H1 (cell line): ENCODE measurements at regions not wholly inside any gene's neighbourhood (a gene's known extent, or its start where the extent isn't known, plus 50 kb on each side); places are given as distances from the start of the nearest gene placed in this dataset.

Source experiments
- CTCF ChIA-PET: fragments of 300-600 bp; sonication (Branson Sonifier 250); formaldehyde crosslinking; loops from one replicate; lab custom pipeline; 2021; ENCODE audit not compliant: partially characterized antibody; lab: Charles Lee
- POLR2A ChIA-PET: fragments of 300-600 bp; sonication (Branson Sonifier 250); formaldehyde crosslinking; loops from one replicate; lab custom pipeline; 2021; ENCODE audit warnings: inconsistent platforms; ENCODE audit not compliant: partially characterized antibody; lab: Charles Lee
- DNase-seq, 2 experiments: peaks; one replicate each; pipeline versions ENCODE4 v3.0.0 to v3.0.0-alpha.2; 2010 to 2022; ENCODE audit warnings: low spot score in 2 of 2, low read depth in 1 of 2, mixed read lengths in 1 of 2
- FAIRE-seq: peaks from 2 replicates; lab custom pipeline; 2011; peaks lifted over from hg19 to GRCh38; lab: Jason Lieb, UNC
- H2AFZ ChIP-seq: 2 replicates; pipeline ENCODE4 v1.8.1; 2012; ENCODE audit warnings: low read length, inconsistent platforms
- H2AK5ac ChIP-seq: 2 replicates; pipeline ENCODE4 v1.6.1; 2013; ENCODE audit warnings: low read depth, low read length
- H2BK120ac ChIP-seq: replicated peaks from 2 replicates; pipeline ENCODE3; 2013; ENCODE audit warnings: low read depth, low read length, inconsistent platforms
- H2BK12ac ChIP-seq: 2 replicates; pipeline ENCODE4 v1.6.1; 2013; ENCODE audit warnings: low read depth, low read length
- H2BK15ac ChIP-seq: 2 replicates; pipeline ENCODE4 v1.6.1; 2013; ENCODE audit warnings: low read length
- H2BK20ac ChIP-seq: 2 replicates; pipeline ENCODE4 v1.6.1; 2013; ENCODE audit warnings: low read length
- H2BK5ac ChIP-seq: 2 replicates; pipeline ENCODE4 v1.6.1; 2013; ENCODE audit warnings: low read depth, low read length
- H3K14ac ChIP-seq: 2 replicates; pipeline ENCODE4 v1.6.1; 2013; ENCODE audit warnings: inconsistent platforms; ENCODE audit not compliant: insufficient read length
- H3K18ac ChIP-seq: 2 replicates; pipeline ENCODE4 v1.6.1; 2013; ENCODE audit warnings: low read length; ENCODE audit errors: extremely low read depth
- H3K23ac ChIP-seq: 2 replicates; pipeline ENCODE4 v1.6.1; 2013; ENCODE audit warnings: inconsistent platforms; ENCODE audit not compliant: insufficient read length
- H3K23me2 ChIP-seq: 2 replicates; pipeline ENCODE4 v1.6.1; 2013; ENCODE audit warnings: low read depth, low read length
- H3K27ac ChIP-seq: 2 replicates; pipeline ENCODE4 v1.6.1; 2011; ENCODE audit warnings: low read depth, low read length, inconsistent platforms
- H3K27me3 ChIP-seq, 4 experiments: replicated peaks in 1 of 4; 1 replicate in 1 of 4; 2 replicates in 3 of 4; pipeline versions ENCODE4 v1.6.1 to v1.8.1; 2011 to 2013; ENCODE audit warnings: low read length in 3 of 4, mild to moderate bottlenecking in 3 of 4, inconsistent platforms in 2 of 4, mixed read lengths in 2 of 4, moderate library complexity in 1 of 4; ENCODE audit not compliant: control insufficient read depth in 3 of 4, insufficient read depth in 3 of 4; ENCODE audit errors: extremely low read depth in 1 of 4
- H3K36me3 ChIP-seq, 4 experiments: 2 replicates each; pipeline versions ENCODE4 v1.6.1 to v1.8.1; 2011 to 2013; ENCODE audit warnings: mild to moderate bottlenecking in 4 of 4, low read length in 3 of 4, moderate library complexity in 2 of 4, control low read depth in 1 of 4, inconsistent platforms in 1 of 4; ENCODE audit not compliant: insufficient read depth in 4 of 4, control insufficient read depth in 2 of 4
- H3K4ac ChIP-seq: replicated peaks from 2 replicates; pipeline ENCODE3; 2013; ENCODE audit warnings: low read length, low read depth, mixed read lengths, inconsistent platforms; ENCODE audit not compliant: insufficient read length
- H3K4me1 ChIP-seq, 4 experiments: replicated peaks in 1 of 4; 1 replicate in 1 of 4; 2 replicates in 3 of 4; pipeline versions ENCODE4 v1.6.1 to v1.8.1; 2011 to 2013; ENCODE audit warnings: low read length in 3 of 4, inconsistent platforms in 2 of 4, mixed read lengths in 1 of 4; ENCODE audit not compliant: insufficient read depth in 4 of 4, control insufficient read depth in 3 of 4
- H3K4me2 ChIP-seq, 2 experiments: 2 replicates each; pipeline versions ENCODE4 v1.6.1 to v1.8.1; 2011 to 2013; ENCODE audit warnings: low read depth in 2 of 2, low read length in 2 of 2, control low read depth in 1 of 2, inconsistent platforms in 1 of 2, mild to moderate bottlenecking in 1 of 2; ENCODE audit not compliant: insufficient read depth in 1 of 2
- H3K4me3 ChIP-seq, 4 experiments: fragments of 200-600, 300-600 bp in 1 of 4; sonication (generic), shearing (Covaris generic), sonication (Bioruptor Twin) in 1 of 4; 2 replicates each; pipeline versions ENCODE4 v1.5.1 to v1.8.1; 2011 to 2016; ENCODE audit warnings: low read length in 4 of 4, low read depth in 3 of 4, control low read depth in 2 of 4, inconsistent platforms in 2 of 4, mild to moderate bottlenecking in 2 of 4, mixed read lengths in 1 of 4, moderate library complexity in 1 of 4; ENCODE audit not compliant: insufficient read depth in 2 of 4; ENCODE audit errors: extremely low read depth in 1 of 4
- H3K56ac ChIP-seq: replicated peaks from 2 replicates; pipeline ENCODE3; 2013; ENCODE audit warnings: low read depth, mild to moderate bottlenecking, mixed read lengths, low read length, inconsistent platforms; ENCODE audit not compliant: insufficient read length
- H3K79me1 ChIP-seq: 2 replicates; pipeline ENCODE4 v1.6.1; 2013; ENCODE audit warnings: low read depth, low read length, control low read depth
- H3K79me2 ChIP-seq, 2 experiments: 2 replicates each; pipeline versions ENCODE4 v1.6.1 to v1.8.1; 2012 to 2013; ENCODE audit warnings: low read length in 2 of 2, mild to moderate bottlenecking in 2 of 2, inconsistent platforms in 1 of 2; ENCODE audit not compliant: insufficient read depth in 2 of 2, control insufficient read depth in 1 of 2
- H3K9ac ChIP-seq, 4 experiments: replicated peaks in 1 of 4; 1 replicate in 1 of 4; 2 replicates in 3 of 4; pipeline versions ENCODE4 v1.6.1 to v1.8.1; 2011 to 2013; ENCODE audit warnings: low read depth in 3 of 4, low read length in 3 of 4, control low read depth in 2 of 4, mild to moderate bottlenecking in 2 of 4, moderate library complexity in 2 of 4, inconsistent platforms in 1 of 4; ENCODE audit errors: extremely low read depth in 1 of 4
- H3K9me3 ChIP-seq, 2 experiments: 2 replicates each; pipeline versions ENCODE4 v1.6.1 to v1.8.1; 2012 to 2013; ENCODE audit warnings: mild to moderate bottlenecking in 2 of 2, moderate library complexity in 2 of 2, control low read depth in 1 of 2, inconsistent platforms in 1 of 2, low read depth in 1 of 2, low read length in 1 of 2, mixed read lengths in 1 of 2; ENCODE audit not compliant: insufficient read depth in 2 of 2
- H4K20me1 ChIP-seq, 2 experiments: replicated peaks in 1 of 2; 2 replicates each; pipeline versions ENCODE3 to v1.8.1; 2011 to 2013; ENCODE audit warnings: inconsistent platforms in 2 of 2, low read length in 2 of 2, mild to moderate bottlenecking in 1 of 2; ENCODE audit not compliant: insufficient read depth in 2 of 2, control insufficient read depth in 1 of 2
- H4K5ac ChIP-seq: 2 replicates; pipeline ENCODE4 v1.6.1; 2013; ENCODE audit warnings: low read length, low read depth, mixed read lengths, inconsistent platforms; ENCODE audit not compliant: insufficient read length
- H4K8ac ChIP-seq: 2 replicates; pipeline ENCODE4 v1.8.0; 2013; ENCODE audit warnings: mild to moderate bottlenecking, moderate library complexity, low read length, inconsistent platforms; ENCODE audit not compliant: insufficient read depth; ENCODE audit errors: extremely low read depth
- H4K91ac ChIP-seq: replicated peaks from 2 replicates; pipeline ENCODE3; 2013; ENCODE audit warnings: low read length, mixed read lengths, inconsistent platforms; ENCODE audit not compliant: insufficient read length
- BACH1 ChIP-seq: IDR thresholded peaks from 2 replicates; pipeline ENCODE4 v1.6.1; 2012; ENCODE audit warnings: low read length, improper control_type of control experiment
- CBX8 ChIP-seq: fragments of 300-800, 300-1000 bp; sonication (generic); IDR thresholded peaks from 2 replicates; pipeline ENCODE4 v1.7.1; 2016; ENCODE audit warnings: low read depth, low read length, borderline replicate concordance
- EZH2 ChIP-seq: fragments of 200-600 bp; sonication (generic); IDR thresholded peaks from 2 replicates; pipeline ENCODE4 v1.7.1; 2012; ENCODE audit warnings: low read depth, mild to moderate bottlenecking, moderate library complexity, low read length, inconsistent platforms; ENCODE audit not compliant: severe bottlenecking
- HDAC2 ChIP-seq, 2 experiments: fragments of 300-600 bp in 1 of 2; sonication (generic) in 1 of 2; IDR thresholded peaks; 2 replicates each; pipeline ENCODE4 v1.6.1; 2011 to 2012; ENCODE audit warnings: low read depth in 2 of 2, low read length in 2 of 2, mild to moderate bottlenecking in 2 of 2, moderate library complexity in 2 of 2, borderline replicate concordance in 1 of 2, inconsistent platforms in 1 of 2
- JUND ChIP-seq: IDR thresholded peaks from 2 replicates; pipeline ENCODE4 v1.6.1; 2011; ENCODE audit warnings: mild to moderate bottlenecking, improper control_type of control experiment, low read length
- KDM5A ChIP-seq: fragments of 200-600 bp; IDR thresholded peaks from 2 replicates; pipeline ENCODE4 v1.7.1; 2012; ENCODE audit warnings: mild to moderate bottlenecking, low read length, inconsistent platforms, mixed read lengths
- POLR2A ChIP-seq, 2 experiments: IDR thresholded peaks; 1 replicate in 1 of 2; 2 replicates in 1 of 2; pipeline ENCODE4 v1.6.1; 2011; ENCODE audit warnings: low read depth in 2 of 2, low read length in 2 of 2, mild to moderate bottlenecking in 2 of 2; ENCODE audit errors: control extremely low read depth in 1 of 2
- RNF2 ChIP-seq: fragments of 200-900, 300-1000 bp; sonication (generic); IDR thresholded peaks from 2 replicates; pipeline ENCODE4 v1.7.1; 2016; ENCODE audit warnings: borderline replicate concordance, low read depth, mild to moderate bottlenecking, antibody characterized with exemption, low read length; ENCODE audit not compliant: poor library complexity, severe bottlenecking; ENCODE audit errors: missing control alignments
- SP2 ChIP-seq: IDR thresholded peaks from 2 replicates; pipeline ENCODE4 v1.6.1; 2012; ENCODE audit warnings: mild to moderate bottlenecking, low read length, inconsistent platforms
- SUZ12 ChIP-seq: fragments of 200-600 bp; sonication (generic); IDR thresholded peaks from 2 replicates; pipeline ENCODE4 v1.6.1; 2012; ENCODE audit warnings: mild to moderate bottlenecking, inconsistent platforms, low read length, moderate library complexity, mixed read lengths
- YY1 ChIP-seq: IDR thresholded peaks from 2 replicates; pipeline ENCODE4 v1.6.1; 2011; ENCODE audit warnings: low read depth, mild to moderate bottlenecking, low read length
- ZNF274 ChIP-seq: IDR thresholded peaks from 2 replicates; pipeline ENCODE4 v1.7.0; 2012; ENCODE audit warnings: low read length, borderline replicate concordance; ENCODE audit errors: extremely low read depth
- WGBS, 2 experiments: shearing (Covaris generic) in 1 of 2; methylation state at CpG; one replicate each; pipeline versions ENCODE4 v1.1.6 to v1.1.7; 2013 to 2015; ENCODE audit warnings: low lambda C conversion rate in 2 of 2, mixed read lengths in 2 of 2, inconsistent platforms in 1 of 2, low coverage in 1 of 2, missing lambda C conversion rate in 1 of 2; ENCODE audit not compliant: insufficient replicate concordance in 2 of 2, insufficient coverage in 1 of 2, insufficient read length in 1 of 2; ENCODE audit errors: extremely low coverage in 1 of 2, missing lambda C conversion rate in 1 of 2; 5-methylcytosine and 5-hydroxymethylcytosine counted together
- TF ChIP-seq, protein P1 (sequence below): IDR thresholded peaks from 2 replicates; pipeline ENCODE4 v1.6.1; 2011; ENCODE audit warnings: low read length, improper control_type of control experiment
- TF ChIP-seq, protein P2 (sequence below): IDR thresholded peaks from 2 replicates; pipeline ENCODE4 v1.6.1; 2011; ENCODE audit warnings: low read depth, mild to moderate bottlenecking, low read length; ENCODE audit not compliant: insufficient read depth

GRCh38 chrX:147850875-147851274, 60.8 kb upstream of the FMR1 start:
- Histone ChIP-seq H4K20me1 (no peaks in the 10 kb centered on the region), H3K4me3 (no peak overlapping the region), H4K8ac (no peak overlapping the region), H3K23me2 (no peaks in the 10 kb centered on the region), H3K9ac (no peak overlapping the region), H2AK5ac (no peak overlapping the region), H3K79me1 (no peaks in the 10 kb centered on the region), H3K14ac (no peak overlapping the region), H3K36me3 (no peaks in the 10 kb centered on the region), H3K9me3 (no peaks in the 10 kb centered on the region), H3K4me2 (no peak overlapping the region), H3K4ac (no peak overlapping the region), H2AFZ (no peak overlapping the region), H3K23ac (no peak overlapping the region), H2BK5ac (no peak overlapping the region), H4K91ac (no peak overlapping the region), H2BK15ac (no peak overlapping the region), H4K5ac (no peak overlapping the region), H2BK12ac (no peak overlapping the region), H3K79me2 (no peaks in the 10 kb centered on the region), H3K4me1 (no peaks in the 10 kb centered on the region), H2BK20ac (no peak overlapping the region), H2BK120ac (no peak overlapping the region), H3K27me3 (no peaks in the 10 kb centered on the region), H3K56ac (no peak overlapping the region), H3K18ac (no peak overlapping the region), H3K27ac (no peak overlapping the region)
- FAIRE-seq, result no peak
- 82% methylated on average over 3 of the region's 3 CpGs; no CpG with 5 or more reads in 1 of the 2 experiments for WGBS, 2 experiments
- ChIA-PET CTCF (no interaction called here), POLR2A (no interaction called here)
- no peak for DNase-seq
- TF ChIP-seq, protein P1, sequence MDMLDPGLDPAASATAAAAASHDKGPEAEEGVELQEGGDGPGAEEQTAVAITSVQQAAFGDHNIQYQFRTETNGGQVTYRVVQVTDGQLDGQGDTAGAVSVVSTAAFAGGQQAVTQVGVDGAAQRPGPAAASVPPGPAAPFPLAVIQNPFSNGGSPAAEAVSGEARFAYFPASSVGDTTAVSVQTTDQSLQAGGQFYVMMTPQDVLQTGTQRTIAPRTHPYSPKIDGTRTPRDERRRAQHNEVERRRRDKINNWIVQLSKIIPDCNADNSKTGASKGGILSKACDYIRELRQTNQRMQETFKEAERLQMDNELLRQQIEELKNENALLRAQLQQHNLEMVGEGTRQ, result no peak
- TF ChIP-seq HDAC2 (IDR thresholded peaks at IDR 0.05; ENCODE audit: borderline replicate concordance in 1 of 2, low read depth in 2 of 2, low read length in 2 of 2) (no peak), JUND (no peak), RNF2 (no peak), CBX8 (no peak), SP2 (no peak), ZNF274 (no peak), YY1 (no peak), SUZ12 (no peak), EZH2 (no peak), POLR2A (IDR thresholded peaks at IDR 0.05; ENCODE audit: control extremely low read depth in 1 of 2, low read depth in 2 of 2, low read length in 2 of 2) (no peak), BACH1 (no peak), KDM5A (no peak)
- TF ChIP-seq, protein P2, sequence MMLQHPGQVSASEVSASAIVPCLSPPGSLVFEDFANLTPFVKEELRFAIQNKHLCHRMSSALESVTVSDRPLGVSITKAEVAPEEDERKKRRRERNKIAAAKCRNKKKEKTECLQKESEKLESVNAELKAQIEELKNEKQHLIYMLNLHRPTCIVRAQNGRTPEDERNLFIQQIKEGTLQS, result no peak
